ENCODE measurements at regions not wholly inside any gene's neighbourhood (a gene's known extent, or its start where the extent isn't known, plus 50 kb on each side); places are given as distances from the start of the nearest gene placed in this dataset.

GRCh38 chr11:19379465-19379864 is 138.7 kb upstream of the E2F8 start:
- H4K20me1 ChIP-seq (ENCODE audit: insufficient read depth), result no peaks in the 10 kb centered on the region
- no peak overlapping the region for H3K4me3 ChIP-seq (ENCODE audit: low read length)
- no peak overlapping the region for H3K9ac ChIP-seq (ENCODE audit: low read length)
- no peak overlapping the region for H3K27ac ChIP-seq (ENCODE audit: low read length)
- H3K9me3 ChIP-seq (ENCODE audit: low read length), result no peaks in the 10 kb centered on the region
- no peak overlapping the region for H3K4me2 ChIP-seq (ENCODE audit: low read length)
- H3K36me3 ChIP-seq (ENCODE audit: insufficient read depth, low read length), result no peaks in the 10 kb centered on the region
- no peaks in the 10 kb centered on the region for H3K9me2 ChIP-seq (ENCODE audit: insufficient read depth, low read length)
- no peaks in the 10 kb centered on the region for H3K27me3 ChIP-seq (ENCODE audit: insufficient read depth, low read depth, low read length)
- H3K79me2 ChIP-seq (replicated peaks; ENCODE audit: insufficient read depth, low read length), result no peaks in the 10 kb centered on the region
- no peak for TF ChIP-seq RAD21 (conservative IDR thresholded peaks at IDR 0.05)
- H2AFZ ChIP-seq (ENCODE audit: low read depth, low read length), result no peak overlapping the region
- H3F3A ChIP-seq (ENCODE audit: insufficient read depth, low read length, poor library complexity, severe bottlenecking), result no peaks in the 10 kb centered on the region

- Histone ChIP-seq H3K4me2 (ENCODE audit: low read length) (no peak overlapping the region), H3K9ac (ENCODE audit: low read length) (no peak overlapping the region), H3F3A (ENCODE audit: insufficient read depth, low read length, poor library complexity, severe bottlenecking) (no peaks in the 10 kb centered on the region), H3K27me3 (ENCODE audit: insufficient read depth, low read depth, low read length) (no peaks in the 10 kb centered on the region), H2AFZ (ENCODE audit: low read depth, low read length) (no peak overlapping the region), H3K9me3 (ENCODE audit: low read length) (no peaks in the 10 kb centered on the region), H4K20me1 (ENCODE audit: insufficient read depth) (no peaks in the 10 kb centered on the region), H3K79me2 (replicated peaks; ENCODE audit: insufficient read depth, low read length) (no peaks in the 10 kb centered on the region), H3K36me3 (ENCODE audit: insufficient read depth, low read length) (no peaks in the 10 kb centered on the region), H3K4me3 (ENCODE audit: low read length) (no peak overlapping the region), H3K9me2 (ENCODE audit: insufficient read depth, low read length) (no peaks in the 10 kb centered on the region), H3K27ac (ENCODE audit: low read length) (peak overlapping the region; percentile 7)
- TF ChIP-seq MXI1 (conservative IDR thresholded peaks at IDR 0.05; ENCODE audit: poor library complexity, severe bottlenecking) (no peak), TAF1 (IDR thresholded peaks at IDR 0.05; ENCODE audit: low read depth) (no peak), RAD21 (conservative IDR thresholded peaks at IDR 0.05) (no peak), POLR2AphosphoS5 (IDR thresholded peaks at IDR 0.05) (no peak), CTCF (IDR thresholded peaks at IDR 0.05; ENCODE audit: poor library complexity, severe bottlenecking) (no peak), EP300 (conservative IDR thresholded peaks at IDR 0.05; ENCODE audit: poor library complexity, severe bottlenecking) (no peak), SMC3 (conservative IDR thresholded peaks at IDR 0.05; ENCODE audit: poor library complexity) (no peak), EZH2 (IDR thresholded peaks at IDR 0.05; ENCODE audit: borderline replicate concordance, insufficient read depth, low read length, poor library complexity, severe bottlenecking) (no peak)
- TF ChIP-seq, protein P1, sequence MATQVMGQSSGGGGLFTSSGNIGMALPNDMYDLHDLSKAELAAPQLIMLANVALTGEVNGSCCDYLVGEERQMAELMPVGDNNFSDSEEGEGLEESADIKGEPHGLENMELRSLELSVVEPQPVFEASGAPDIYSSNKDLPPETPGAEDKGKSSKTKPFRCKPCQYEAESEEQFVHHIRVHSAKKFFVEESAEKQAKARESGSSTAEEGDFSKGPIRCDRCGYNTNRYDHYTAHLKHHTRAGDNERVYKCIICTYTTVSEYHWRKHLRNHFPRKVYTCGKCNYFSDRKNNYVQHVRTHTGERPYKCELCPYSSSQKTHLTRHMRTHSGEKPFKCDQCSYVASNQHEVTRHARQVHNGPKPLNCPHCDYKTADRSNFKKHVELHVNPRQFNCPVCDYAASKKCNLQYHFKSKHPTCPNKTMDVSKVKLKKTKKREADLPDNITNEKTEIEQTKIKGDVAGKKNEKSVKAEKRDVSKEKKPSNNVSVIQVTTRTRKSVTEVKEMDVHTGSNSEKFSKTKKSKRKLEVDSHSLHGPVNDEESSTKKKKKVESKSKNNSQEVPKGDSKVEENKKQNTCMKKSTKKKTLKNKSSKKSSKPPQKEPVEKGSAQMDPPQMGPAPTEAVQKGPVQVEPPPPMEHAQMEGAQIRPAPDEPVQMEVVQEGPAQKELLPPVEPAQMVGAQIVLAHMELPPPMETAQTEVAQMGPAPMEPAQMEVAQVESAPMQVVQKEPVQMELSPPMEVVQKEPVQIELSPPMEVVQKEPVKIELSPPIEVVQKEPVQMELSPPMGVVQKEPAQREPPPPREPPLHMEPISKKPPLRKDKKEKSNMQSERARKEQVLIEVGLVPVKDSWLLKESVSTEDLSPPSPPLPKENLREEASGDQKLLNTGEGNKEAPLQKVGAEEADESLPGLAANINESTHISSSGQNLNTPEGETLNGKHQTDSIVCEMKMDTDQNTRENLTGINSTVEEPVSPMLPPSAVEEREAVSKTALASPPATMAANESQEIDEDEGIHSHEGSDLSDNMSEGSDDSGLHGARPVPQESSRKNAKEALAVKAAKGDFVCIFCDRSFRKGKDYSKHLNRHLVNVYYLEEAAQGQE (IDR thresholded peaks at IDR 0.05; ENCODE audit: borderline replicate concordance), result no peak
These were observed 138.1 kb upstream of the E2F8 start for GRCh38 chr11:19378814-19379213.

DNA sequence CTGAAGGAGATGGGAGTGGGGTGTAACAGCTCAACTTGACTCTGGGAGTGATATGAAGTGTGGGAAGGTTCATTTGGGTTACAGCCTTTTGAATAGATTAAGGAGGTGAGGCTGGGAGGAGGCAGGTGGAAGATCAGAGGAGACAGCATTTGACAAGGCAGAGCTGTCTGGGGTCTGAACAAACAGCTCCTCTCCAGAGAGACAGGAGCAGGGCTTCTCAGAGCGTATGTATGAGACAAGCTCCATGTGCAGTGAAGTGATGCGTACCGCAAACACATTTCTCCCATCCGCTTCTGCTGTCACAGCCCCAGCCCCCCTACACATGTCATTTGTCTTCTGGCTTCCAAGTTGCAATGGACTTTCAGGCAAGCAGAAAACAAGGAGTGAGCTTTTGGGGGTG is 137.1 kb upstream of the E2F8 start:
- TF ChIP-seq MXI1 (conservative IDR thresholded peaks at IDR 0.05; ENCODE audit: poor library complexity, severe bottlenecking), result no peak
- no peak for TF ChIP-seq SMC3 (conservative IDR thresholded peaks at IDR 0.05; ENCODE audit: poor library complexity)
- TF ChIP-seq EP300 (conservative IDR thresholded peaks at IDR 0.05; ENCODE audit: poor library complexity, severe bottlenecking), result peak; percentile 57
- TF ChIP-seq TAF1 (IDR thresholded peaks at IDR 0.05; ENCODE audit: low read depth), result no peak
- no peak for TF ChIP-seq CTCF (IDR thresholded peaks at IDR 0.05; ENCODE audit: poor library complexity, severe bottlenecking)

More for the DNA sequence above, 137.1 kb upstream of the E2F8 start:
- no peaks in the 10 kb centered on the region for H4K20me1 ChIP-seq (ENCODE audit: insufficient read depth)
- H3K4me2 ChIP-seq (ENCODE audit: low read length), result no peak overlapping the region
- peak overlapping the region; percentile 17 for H3K27ac ChIP-seq (ENCODE audit: low read length)
- no peaks in the 10 kb centered on the region for H3F3A ChIP-seq (ENCODE audit: insufficient read depth, low read length, poor library complexity, severe bottlenecking)
- H3K36me3 ChIP-seq (ENCODE audit: insufficient read depth, low read length), result no peaks in the 10 kb centered on the region
- H3K9me2 ChIP-seq (ENCODE audit: insufficient read depth, low read length), result no peaks in the 10 kb centered on the region
- no peak overlapping the region for H3K4me3 ChIP-seq (ENCODE audit: low read length)
- no peak overlapping the region for H3K9ac ChIP-seq (ENCODE audit: low read length)
- H3K27me3 ChIP-seq (ENCODE audit: insufficient read depth, low read depth, low read length), result no peaks in the 10 kb centered on the region
- H2AFZ ChIP-seq (ENCODE audit: low read depth, low read length), result no peak overlapping the region
- no peaks in the 10 kb centered on the region for H3K9me3 ChIP-seq (ENCODE audit: low read length)
- H3K79me2 ChIP-seq (replicated peaks; ENCODE audit: insufficient read depth, low read length), result no peaks in the 10 kb centered on the region

All from neural cell (in vitro differentiated cells).